Testis (tissue), 2 donors: ENCODE measurements at regions not wholly inside any gene's neighbourhood (a gene's known extent, or its start where the extent isn't known, plus 50 kb on each side); places are given as distances from the start of the nearest gene placed in this dataset.
A peak's percentile ranks its signal among the peaks of the same experiment; 100 is the strongest.
"Not testable (repeated sequence)": the region's sequence is repeated elsewhere in the genome, so short reads cannot be mapped to it uniquely, and the experiment has no call there.

Experiments
- DNase-seq: peaks from one replicate; pipeline ENCODE4 v3.0.0-alpha.2; 2019
- H3K27ac ChIP-seq, 2 donors: fragments of 200-600 bp; sonication (generic); one replicate each; pipeline ENCODE4 v1.5.1; 2019
- H3K27me3 ChIP-seq: fragments of 200-600 bp; sonication (generic); one replicate; pipeline ENCODE4 v1.5.1; 2019
- H3K36me3 ChIP-seq: fragments of 200-600 bp; sonication (generic); one replicate; pipeline ENCODE4 v1.5.1; 2017; ENCODE audit warnings: low read depth; ENCODE audit errors: missing control alignments
- H3K4me1 ChIP-seq: fragments of 200-600 bp; sonication (generic); one replicate; pipeline ENCODE4 v1.5.1; 2019
- H3K4me3 ChIP-seq, 2 donors: fragments of 200-600 bp; sonication (generic); one replicate each; pipeline ENCODE4 v1.5.1; 2017 to 2019
- H3K9me3 ChIP-seq: fragments of 200-600 bp; sonication (generic); one replicate; pipeline ENCODE4 v1.5.1; 2017
- POLR2A ChIP-seq: fragments of 450-650 bp; IDR thresholded peaks from one replicate; pipeline ENCODE4 v1.6.1; 2017; ENCODE audit warnings: antibody characterized with exemption, mild to moderate bottlenecking, moderate library complexity
- WGBS, 2 donors: methylation state at CpG; one replicate each; pipeline ENCODE4 v1.1.5; 2018; 5-methylcytosine and 5-hydroxymethylcytosine counted together
- intact Hi-C: fragments of 100-400 bp; cut with DNase I; formaldehyde crosslinking; loops from one replicate; pipeline ENCODE4 v1.15.1; 2023; ENCODE audit warnings: low total_unique reads
- TF ChIP-seq, protein P1 (sequence below), 3 experiments: fragments of 450-650 bp in 2 of 3; fragments of 200-600 bp in 1 of 3; sonication (generic) in 1 of 3; IDR thresholded peaks; one replicate each; pipeline ENCODE4 v1.5.1; 2016 to 2019; ENCODE audit warnings: antibody characterized with exemption in 3 of 3, mild to moderate bottlenecking in 2 of 3, moderate library complexity in 1 of 3

DNA sequence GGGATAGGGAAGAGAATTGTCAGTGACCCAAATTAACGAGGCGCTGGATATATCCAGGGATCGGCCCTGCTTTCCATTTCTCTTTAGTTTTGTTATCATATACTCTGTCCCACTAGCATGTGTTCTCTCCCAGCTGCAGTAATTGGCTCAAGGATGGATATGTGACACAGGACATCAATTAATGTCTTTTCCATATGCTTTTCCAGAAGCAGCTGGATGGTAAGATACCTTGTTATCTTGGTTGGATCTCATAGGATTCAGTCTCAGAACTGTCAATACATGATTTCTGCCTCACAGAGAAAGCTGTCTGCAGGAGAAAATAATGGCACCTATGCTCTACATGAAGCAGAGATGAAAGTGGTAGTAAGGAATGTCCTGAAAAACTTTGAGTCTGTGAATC lies 157.1 kb upstream of the SPRY2 start:
- no peak overlapping the region for H3K27ac ChIP-seq
- no peaks in the 10 kb centered on the region for H3K36me3 ChIP-seq
- H3K27me3 ChIP-seq = no peaks in the 10 kb centered on the region
- intact Hi-C loops = no loop called here
- no peak for DNase-seq
- H3K4me1 ChIP-seq = no peaks in the 10 kb centered on the region
- WGBS, 2 donors = 85 to 87% methylated on average over 3 of the region's 3 CpGs
- H3K9me3 ChIP-seq = no peaks in the 10 kb centered on the region
- no peak overlapping the region for H3K4me3 ChIP-seq
- TF ChIP-seq, protein P1, sequence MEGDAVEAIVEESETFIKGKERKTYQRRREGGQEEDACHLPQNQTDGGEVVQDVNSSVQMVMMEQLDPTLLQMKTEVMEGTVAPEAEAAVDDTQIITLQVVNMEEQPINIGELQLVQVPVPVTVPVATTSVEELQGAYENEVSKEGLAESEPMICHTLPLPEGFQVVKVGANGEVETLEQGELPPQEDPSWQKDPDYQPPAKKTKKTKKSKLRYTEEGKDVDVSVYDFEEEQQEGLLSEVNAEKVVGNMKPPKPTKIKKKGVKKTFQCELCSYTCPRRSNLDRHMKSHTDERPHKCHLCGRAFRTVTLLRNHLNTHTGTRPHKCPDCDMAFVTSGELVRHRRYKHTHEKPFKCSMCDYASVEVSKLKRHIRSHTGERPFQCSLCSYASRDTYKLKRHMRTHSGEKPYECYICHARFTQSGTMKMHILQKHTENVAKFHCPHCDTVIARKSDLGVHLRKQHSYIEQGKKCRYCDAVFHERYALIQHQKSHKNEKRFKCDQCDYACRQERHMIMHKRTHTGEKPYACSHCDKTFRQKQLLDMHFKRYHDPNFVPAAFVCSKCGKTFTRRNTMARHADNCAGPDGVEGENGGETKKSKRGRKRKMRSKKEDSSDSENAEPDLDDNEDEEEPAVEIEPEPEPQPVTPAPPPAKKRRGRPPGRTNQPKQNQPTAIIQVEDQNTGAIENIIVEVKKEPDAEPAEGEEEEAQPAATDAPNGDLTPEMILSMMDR (IDR thresholded peaks at IDR 0.05) = no peak
- no peak for TF ChIP-seq POLR2A

DNA sequence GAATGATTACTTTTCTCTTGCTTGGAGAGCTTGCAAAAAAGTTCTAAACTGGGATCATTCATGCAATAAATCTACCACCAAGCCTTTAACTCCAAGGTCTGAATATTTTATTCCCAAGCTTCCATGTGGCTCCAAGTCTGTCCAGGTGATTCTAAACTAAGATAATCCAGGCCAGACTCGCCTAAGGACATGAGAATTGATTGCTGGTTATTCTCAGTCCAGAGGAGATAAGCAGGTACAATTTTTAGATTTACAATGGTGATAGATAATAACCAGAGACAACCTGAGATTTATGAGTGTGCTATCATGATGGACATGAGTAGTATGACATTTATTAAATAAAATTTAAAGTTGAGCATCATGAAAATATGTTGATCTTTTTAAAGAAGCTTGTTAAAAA lies 156.5 kb upstream of the SPRY2 start:
- WGBS, 2 donors = 76 to 87% methylated on average over 1 of the region's 1 CpG
- Histone ChIP-seq H3K36me3 (no peaks in the 10 kb centered on the region), H3K4me3 (no peak overlapping the region), H3K9me3 (no peaks in the 10 kb centered on the region), H3K27ac (no peak overlapping the region), H3K27me3 (no peaks in the 10 kb centered on the region), H3K4me1 (no peaks in the 10 kb centered on the region)
- TF ChIP-seq, protein P1 (IDR thresholded peaks at IDR 0.05) = no peak
- TF ChIP-seq POLR2A = no peak
- no peak for DNase-seq
- intact Hi-C loops = no loop called here

DNA sequence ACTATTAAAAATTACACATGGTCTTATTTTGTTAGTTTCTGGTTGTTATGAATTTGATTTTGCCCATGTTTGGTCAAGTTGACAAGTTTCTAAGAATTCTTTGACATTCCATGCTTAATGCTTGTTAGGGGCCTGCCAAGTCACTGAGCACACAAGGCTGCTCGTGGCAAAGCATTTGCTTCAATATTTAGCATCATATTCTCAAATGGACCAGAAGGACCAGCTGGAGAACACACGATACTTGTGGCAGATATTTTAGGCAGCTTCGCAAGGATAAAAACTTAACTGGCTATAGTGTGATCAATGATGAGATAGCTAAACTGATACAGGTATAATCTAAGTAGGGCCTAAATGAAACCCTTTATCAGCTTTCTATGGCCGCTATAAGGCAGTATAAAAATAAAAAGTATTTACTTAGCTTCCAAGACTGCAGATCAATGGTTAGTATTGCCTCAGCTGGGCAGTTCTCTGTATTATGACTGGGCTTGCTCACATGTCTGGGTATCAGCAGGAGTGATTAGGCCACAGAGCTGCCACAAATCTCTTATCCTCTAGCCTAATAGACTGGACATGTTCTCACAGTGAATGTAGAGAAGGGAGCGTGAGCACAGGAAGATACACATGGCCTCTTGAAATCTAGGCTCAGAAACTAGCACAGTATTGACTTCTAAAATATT lies 155.9 kb upstream of the SPRY2 start:
- TF ChIP-seq POLR2A = no peak
- TF ChIP-seq, protein P1 (IDR thresholded peaks at IDR 0.05) = no peak
- 79 to 84% methylated on average over 5 of the region's 5 CpGs for WGBS, 2 donors
- no peak for DNase-seq
- Histone ChIP-seq H3K4me1 (no peaks in the 10 kb centered on the region), H3K4me3 (no peak overlapping the region), H3K9me3 (no peaks in the 10 kb centered on the region), H3K36me3 (no peaks in the 10 kb centered on the region), H3K27ac (no peak overlapping the region), H3K27me3 (no peaks in the 10 kb centered on the region)
- intact Hi-C loops = no loop called here

DNA sequence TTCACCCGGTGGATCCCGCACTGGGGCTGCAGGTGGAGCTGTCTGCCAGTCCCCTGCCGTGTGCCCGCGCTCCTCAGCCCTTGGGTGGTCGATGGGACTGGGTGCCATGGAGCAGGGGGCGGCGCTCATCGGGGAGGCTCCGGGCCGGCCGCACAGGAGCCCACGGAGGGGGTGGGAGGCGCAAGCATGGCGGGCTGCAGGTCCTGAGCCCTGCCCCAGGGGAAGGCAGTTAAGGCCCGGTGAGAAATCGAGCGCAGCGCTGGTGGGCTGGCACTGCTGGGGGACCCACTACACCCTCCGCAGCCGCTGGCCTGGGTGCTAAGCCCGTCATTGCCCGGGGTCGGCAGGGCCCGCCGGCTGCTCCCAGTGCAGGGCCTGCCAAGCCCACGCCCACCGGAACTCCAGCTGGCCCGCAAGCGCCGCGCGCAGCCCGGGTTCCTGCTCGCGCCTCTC lies 149.6 kb upstream of the SPRY2 start:
- peak overlapping the region; percentile 29 to 50 for H3K4me3 ChIP-seq
- H3K9me3 ChIP-seq, H3K36me3 ChIP-seq, H3K27ac ChIP-seq, intact Hi-C loops, H3K27me3 ChIP-seq, H3K4me1 ChIP-seq: not testable (repeated sequence)
- WGBS, 2 donors = 55 to 71% methylated on average over 12 to 34 of the region's 36 CpGs
- DNase-seq = peak; percentile 18

DNA sequence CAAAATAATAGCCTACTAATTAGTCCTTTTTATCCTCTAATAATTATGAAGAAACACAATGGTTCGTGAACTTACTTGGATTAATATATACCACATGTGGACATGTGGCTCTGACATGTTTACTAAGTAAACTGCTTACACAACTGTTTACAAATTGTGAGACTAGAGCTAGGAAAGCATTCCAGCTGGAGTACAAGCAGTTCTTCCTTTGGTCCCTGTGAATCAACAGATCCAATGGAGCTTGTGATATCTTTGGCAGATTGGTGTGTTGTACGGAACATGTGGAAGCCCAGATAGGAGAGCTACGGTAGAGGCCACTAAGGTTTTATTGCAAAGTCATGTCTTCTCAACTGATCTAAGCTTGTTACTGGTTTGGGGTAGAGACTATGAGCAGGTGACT lies 145.5 kb upstream of the SPRY2 start:
- WGBS, 2 donors = 54 to 63% methylated on average over 3 of the region's 3 CpGs
- H3K9me3 ChIP-seq = no peaks in the 10 kb centered on the region
- TF ChIP-seq, protein P1 (IDR thresholded peaks at IDR 0.05) = no peak
- TF ChIP-seq POLR2A = no peak
- H3K4me3 ChIP-seq = no peak overlapping the region
- H3K27me3 ChIP-seq = no peaks in the 10 kb centered on the region
- H3K4me1 ChIP-seq = no peaks in the 10 kb centered on the region
- peak; percentile 14 for DNase-seq
- intact Hi-C loops = no loop called here
- no peaks in the 10 kb centered on the region for H3K36me3 ChIP-seq
- no peak overlapping the region for H3K27ac ChIP-seq
